Activated T-helper 17 cell treated with anti-CD3 and anti-CD28 coated beads, Interleukin-2, amount 50 U/mL, for 72 hours (primary cell): ENCODE measurements at regions not wholly inside any gene's neighbourhood (a gene's known extent, or its start where the extent isn't known, plus 50 kb on each side); places are given as distances from the start of the nearest gene placed in this dataset.
"Not testable (repeated sequence)": the region's sequence is repeated elsewhere in the genome, so short reads cannot be mapped to it uniquely, and the experiment has no call there.

Experiments
- ATAC-seq: fragments of 150-1000 bp; cut with Tn5 transposase; replicated peaks from 2 replicates; pipeline ENCODE4 v1.10.0; 2021; ENCODE audit warnings: mild to moderate bottlenecking, moderate library complexity
- H3K27ac Mint-ChIP-seq: one replicate; pipeline ENCODE4 v1.8.0; 2022; ENCODE audit warnings: mixed read lengths
- H3K27me3 Mint-ChIP-seq: one replicate; pipeline ENCODE4 v1.8.0; 2022; ENCODE audit warnings: mixed read lengths
- H3K36me3 Mint-ChIP-seq: one replicate; pipeline ENCODE4 v1.8.0; 2022; ENCODE audit warnings: low read depth, mild to moderate bottlenecking, mixed read lengths
- H3K4me1 Mint-ChIP-seq: one replicate; pipeline ENCODE4 v1.8.0; 2022; ENCODE audit warnings: mixed read lengths
- H3K4me3 Mint-ChIP-seq: one replicate; pipeline ENCODE4 v1.8.0; 2022; ENCODE audit warnings: mild to moderate bottlenecking, mixed read lengths
- H3K9me3 Mint-ChIP-seq: one replicate; pipeline ENCODE4 v1.8.0; 2022; ENCODE audit warnings: mixed read lengths

DNA sequence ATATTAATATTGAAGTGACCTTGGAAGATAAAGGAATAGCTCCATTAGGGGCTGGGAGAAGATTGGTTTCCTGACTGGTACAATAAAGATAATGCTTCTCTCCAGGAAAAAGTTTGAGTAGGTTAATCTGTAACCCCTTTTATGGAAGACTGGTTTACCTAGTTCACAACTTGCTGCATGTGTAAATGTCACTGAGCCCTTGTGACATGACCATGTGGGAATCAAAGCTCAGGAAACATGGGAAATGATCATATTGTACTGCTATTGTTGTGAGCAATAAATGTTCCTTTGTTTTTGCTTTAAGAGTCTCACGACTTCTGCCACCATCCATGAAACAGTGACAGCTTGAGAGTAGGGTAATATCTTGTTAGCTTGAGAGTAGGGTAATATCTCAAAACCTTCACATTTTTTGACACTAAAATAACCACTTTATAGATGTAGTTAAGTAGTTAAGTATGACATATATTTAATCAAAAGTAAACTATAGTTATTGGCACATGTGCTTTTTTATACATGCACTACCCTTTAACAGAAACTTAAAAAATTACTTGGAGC, 1338.6 kb downstream of the FSCB start:
- Mint-ChIP-seq H3K4me3 (no peak overlapping the region), H3K9me3 (peaks cover 8% of the 10 kb centered on the region), H3K4me1 (no peaks in the 10 kb centered on the region), H3K27me3 (no peaks in the 10 kb centered on the region), H3K36me3 (no peaks in the 10 kb centered on the region), H3K27ac (no peak overlapping the region)
- no peak for ATAC-seq

GRCh38 chr14:43166163-43166562, 1340.9 kb downstream of the FSCB start:
- H3K9me3 Mint-ChIP-seq, result peaks cover 4% of the 10 kb centered on the region
- H3K4me3 Mint-ChIP-seq, result no peak overlapping the region
- no peaks in the 10 kb centered on the region for H3K27me3 Mint-ChIP-seq
- H3K27ac Mint-ChIP-seq, result no peak overlapping the region
- H3K36me3 Mint-ChIP-seq, result no peaks in the 10 kb centered on the region
- H3K4me1 Mint-ChIP-seq, result no peaks in the 10 kb centered on the region
- ATAC-seq, result no peak

- no peak for ATAC-seq
- Mint-ChIP-seq H3K9me3 (peaks cover 4% of the 10 kb centered on the region), H3K36me3 (no peaks in the 10 kb centered on the region), H3K4me3 (no peak overlapping the region), H3K27me3 (no peaks in the 10 kb centered on the region), H3K4me1 (no peaks in the 10 kb centered on the region), H3K27ac (no peak overlapping the region)
These were observed 1341.4 kb downstream of the FSCB start for GRCh38 chr14:43165651-43166050.

GRCh38 chr14:43161477-43161876, 1345.6 kb downstream of the FSCB start:
- Mint-ChIP-seq H3K4me3 (no peak overlapping the region), H3K36me3 (no peaks in the 10 kb centered on the region), H3K27ac (no peak overlapping the region), H3K9me3 (peaks cover 4% of the 10 kb centered on the region), H3K27me3 (no peaks in the 10 kb centered on the region), H3K4me1 (no peaks in the 10 kb centered on the region)
- ATAC-seq, result no peak

- Mint-ChIP-seq H3K27ac (no peak overlapping the region), H3K9me3 (peaks cover 3% of the 10 kb centered on the region), H3K27me3 (no peaks in the 10 kb centered on the region), H3K4me1 (no peaks in the 10 kb centered on the region), H3K36me3 (no peaks in the 10 kb centered on the region), H3K4me3 (no peak overlapping the region)
- ATAC-seq, result no peak
These were observed 1349.4 kb downstream of the FSCB start for GRCh38 chr14:43157661-43158060.

DNA sequence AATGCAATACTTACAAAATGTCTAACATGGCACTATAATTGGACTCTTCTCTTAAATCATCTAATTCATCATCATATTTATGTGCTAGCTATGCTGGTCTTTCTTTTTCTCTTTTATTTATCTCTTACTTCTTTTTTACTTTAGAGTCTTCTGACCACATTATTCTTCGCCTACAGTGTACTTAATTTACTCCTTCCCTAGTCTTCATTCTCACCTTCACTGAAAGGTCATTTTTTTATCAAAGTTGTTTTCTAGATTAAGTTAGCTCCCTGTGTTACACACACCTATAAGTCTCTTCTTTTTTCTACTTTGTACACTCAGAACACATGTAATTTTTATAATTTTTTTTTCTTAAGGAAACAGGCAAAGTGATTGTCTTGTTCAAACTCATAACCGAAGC, 1351.2 kb downstream of the FSCB start:
- Mint-ChIP-seq H3K4me1 (no peaks in the 10 kb centered on the region), H3K4me3 (no peak overlapping the region), H3K9me3 (peaks cover 3% of the 10 kb centered on the region), H3K27ac (no peak overlapping the region), H3K36me3 (no peaks in the 10 kb centered on the region), H3K27me3 (no peaks in the 10 kb centered on the region)
- ATAC-seq, result no peak

GRCh38 chr14:43155258-43155657, 1351.8 kb downstream of the FSCB start:
- no peaks in the 10 kb centered on the region for H3K4me1 Mint-ChIP-seq
- no peaks in the 10 kb centered on the region for H3K27me3 Mint-ChIP-seq
- H3K4me3 Mint-ChIP-seq, result no peak overlapping the region
- peaks cover 3% of the 10 kb centered on the region for H3K9me3 Mint-ChIP-seq
- ATAC-seq, result no peak
- H3K27ac Mint-ChIP-seq, result no peak overlapping the region
- no peaks in the 10 kb centered on the region for H3K36me3 Mint-ChIP-seq

DNA sequence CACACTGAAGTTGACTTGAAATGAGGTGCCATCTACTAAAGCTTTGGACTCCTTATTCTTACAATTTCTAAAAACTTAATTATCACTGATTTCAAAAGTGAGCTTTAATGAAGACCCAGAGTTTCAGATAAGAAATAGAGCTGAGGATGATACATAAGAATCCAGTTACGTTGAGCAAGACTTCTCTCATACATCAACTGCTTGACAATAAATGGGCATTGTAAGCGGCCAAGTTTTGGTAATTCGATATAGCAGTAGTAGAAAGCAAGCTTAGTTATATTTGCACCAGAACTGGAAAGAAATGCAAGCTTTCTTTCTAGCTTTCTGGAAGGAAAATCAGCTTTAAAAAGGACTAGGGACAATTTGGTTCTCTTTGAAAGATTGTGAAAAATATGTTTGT, 1359.6 kb downstream of the FSCB start:
- Mint-ChIP-seq H3K27ac (no peak overlapping the region), H3K4me1 (no peaks in the 10 kb centered on the region), H3K36me3 (no peaks in the 10 kb centered on the region), H3K27me3 (no peaks in the 10 kb centered on the region), H3K4me3 (no peak overlapping the region), H3K9me3 (peaks cover 3% of the 10 kb centered on the region)
- ATAC-seq, result no peak

GRCh38 chr14:43145361-43145760, 1361.7 kb downstream of the FSCB start:
- no peaks in the 10 kb centered on the region for H3K27me3 Mint-ChIP-seq
- no peaks in the 10 kb centered on the region for H3K36me3 Mint-ChIP-seq
- no peak overlapping the region for H3K4me3 Mint-ChIP-seq
- H3K4me1 Mint-ChIP-seq, result no peaks in the 10 kb centered on the region
- no peak for ATAC-seq
- no peak overlapping the region for H3K27ac Mint-ChIP-seq
- H3K9me3 Mint-ChIP-seq, result peaks cover 3% of the 10 kb centered on the region

DNA sequence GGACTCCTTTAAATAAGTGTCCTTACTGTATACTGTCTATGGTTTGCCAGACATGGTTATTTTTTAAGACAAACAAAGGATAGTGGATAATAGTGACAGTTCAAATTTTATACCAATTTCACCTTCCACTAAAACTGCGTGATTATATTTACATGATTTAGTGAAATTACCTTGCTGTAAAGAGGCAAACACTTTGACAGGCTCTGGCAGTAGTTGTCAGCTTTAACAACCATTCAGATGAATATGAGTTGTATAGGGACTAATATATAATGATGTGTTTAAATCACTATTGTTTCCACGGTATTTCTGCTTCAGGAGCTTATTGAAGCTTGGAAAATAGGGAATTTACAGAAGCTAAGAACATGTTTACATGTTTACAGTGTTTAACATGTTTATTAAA, 1364.0 kb downstream of the FSCB start:
- Mint-ChIP-seq H3K4me1 (no peaks in the 10 kb centered on the region), H3K36me3 (no peaks in the 10 kb centered on the region), H3K27me3 (no peaks in the 10 kb centered on the region), H3K4me3 (no peak overlapping the region), H3K9me3 (peaks cover 7% of the 10 kb centered on the region), H3K27ac (no peak overlapping the region)
- no peak for ATAC-seq

DNA sequence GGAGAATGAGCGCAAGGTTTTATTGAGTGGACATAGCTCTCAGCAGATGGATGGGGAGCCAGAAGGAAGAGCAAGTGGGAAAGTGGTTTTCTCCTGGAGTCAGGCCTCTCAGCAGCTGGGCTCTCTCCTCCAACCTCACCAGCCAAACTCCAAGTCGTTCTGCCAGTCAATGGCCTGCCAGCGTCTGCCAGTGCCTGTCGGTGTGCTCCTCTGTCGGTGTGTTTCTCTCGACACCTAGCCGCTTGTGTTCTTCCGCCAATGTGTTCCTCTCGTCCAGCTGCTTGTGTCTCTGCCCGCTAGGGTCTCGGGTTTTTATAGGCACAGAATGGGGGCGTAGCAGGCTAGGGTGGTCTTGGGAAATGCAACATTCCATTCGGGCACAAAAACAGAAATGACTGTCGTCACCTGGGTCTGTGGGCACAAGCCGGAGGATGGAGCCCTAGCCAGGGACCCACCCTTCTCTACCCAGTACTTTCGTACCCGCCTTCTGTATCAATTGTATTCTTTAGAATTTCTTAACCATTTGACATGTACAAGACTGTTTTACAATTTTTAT, 1365.4 kb downstream of the FSCB start:
- Mint-ChIP-seq H3K27me3 (no peaks in the 10 kb centered on the region), H3K9me3 (peaks cover 4% of the 10 kb centered on the region), H3K27ac (no peak overlapping the region), H3K36me3 (no peaks in the 10 kb centered on the region), H3K4me3 (no peak overlapping the region), H3K4me1 (no peaks in the 10 kb centered on the region)
- ATAC-seq, result no peak

- H3K4me1 Mint-ChIP-seq, result no peaks in the 10 kb centered on the region
- no peak overlapping the region for H3K27ac Mint-ChIP-seq
- H3K27me3 Mint-ChIP-seq, result no peaks in the 10 kb centered on the region
- H3K9me3 Mint-ChIP-seq, result peaks cover 4% of the 10 kb centered on the region
- ATAC-seq, result no peak
- H3K4me3 Mint-ChIP-seq, result no peak overlapping the region
- H3K36me3 Mint-ChIP-seq, result no peaks in the 10 kb centered on the region
These were observed 1366.6 kb downstream of the FSCB start for GRCh38 chr14:43140453-43140852.

GRCh38 chr14:43135877-43136411, 1371.1 kb downstream of the FSCB start:
- Mint-ChIP-seq H3K9me3 (peaks cover 12% of the 10 kb centered on the region), H3K4me3 (no peak overlapping the region), H3K27ac (no peak overlapping the region), H3K27me3 (no peaks in the 10 kb centered on the region), H3K4me1 (no peaks in the 10 kb centered on the region), H3K36me3 (no peaks in the 10 kb centered on the region)
- ATAC-seq, result no peak

GRCh38 chr14:43132441-43132840, 1374.6 kb downstream of the FSCB start:
- Mint-ChIP-seq H3K36me3 (no peaks in the 10 kb centered on the region), H3K9me3 (peaks cover 14% of the 10 kb centered on the region), H3K27ac (no peak overlapping the region), H3K4me3 (no peak overlapping the region), H3K27me3 (no peaks in the 10 kb centered on the region), H3K4me1 (no peaks in the 10 kb centered on the region)
- ATAC-seq, result no peak

- H3K4me3 Mint-ChIP-seq, H3K36me3 Mint-ChIP-seq, ATAC-seq, H3K27ac Mint-ChIP-seq, H3K27me3 Mint-ChIP-seq, H3K4me1 Mint-ChIP-seq: not testable (repeated sequence)
- H3K9me3 Mint-ChIP-seq, result peaks cover 15% of the 10 kb centered on the region
These were observed 1378.7 kb downstream of the FSCB start for GRCh38 chr14:43128429-43128828.

DNA sequence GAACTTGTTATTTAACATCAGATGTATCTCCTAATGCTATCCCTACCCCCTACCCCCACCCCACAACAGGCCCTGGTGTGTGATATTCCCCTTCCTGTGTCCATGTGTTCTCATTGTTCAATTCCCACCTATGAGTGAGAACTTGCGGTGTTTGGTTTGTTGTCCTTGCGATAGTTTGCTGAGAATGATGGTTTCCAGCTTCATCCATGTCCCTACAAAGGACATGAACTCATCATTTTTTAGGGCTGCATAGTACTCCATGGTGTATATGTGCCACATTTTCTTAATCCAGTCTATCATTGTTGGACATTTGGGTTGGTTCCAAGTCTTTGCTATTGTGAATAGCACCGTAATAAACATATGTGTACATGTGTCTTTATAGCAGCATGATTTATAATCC, 1379.2 kb downstream of the FSCB start:
- H3K9me3 Mint-ChIP-seq, result peaks cover 15% of the 10 kb centered on the region
- not testable (repeated sequence) for ATAC-seq, H3K4me1 Mint-ChIP-seq, H3K4me3 Mint-ChIP-seq, H3K27ac Mint-ChIP-seq, H3K36me3 Mint-ChIP-seq, H3K27me3 Mint-ChIP-seq
